Smooth muscle cell (in vitro differentiated cells): ENCODE measurements at regions not wholly inside any gene's neighbourhood (a gene's known extent, or its start where the extent isn't known, plus 50 kb on each side); places are given as distances from the start of the nearest gene placed in this dataset.

Experiments
- DNase-seq: peaks from one replicate; lab custom pipeline; 2025; ENCODE audit not compliant: unreplicated experiment; lab: John Stamatoyannopoulos, UW
- H2AFZ ChIP-seq: fragments of 200-600 bp; sonication (generic); 2 replicates; pipeline ENCODE4 v1.6.0; 2016; ENCODE audit warnings: antibody characterized with exemption, low read depth, mild to moderate bottlenecking
- H3F3A ChIP-seq: fragments of 200-600 bp; sonication (generic); 2 replicates; pipeline ENCODE4 v1.6.0; 2017; ENCODE audit warnings: antibody characterized with exemption, low read depth
- H3K27ac ChIP-seq: fragments of 200-600 bp; sonication (generic); 2 replicates; pipeline ENCODE4 v1.5.1; 2016; ENCODE audit warnings: low read depth, mild to moderate bottlenecking
- H3K27me3 ChIP-seq: fragments of 200-600 bp; sonication (generic); 2 replicates; pipeline ENCODE4 v1.6.1; 2016; ENCODE audit warnings: low read depth, mild to moderate bottlenecking
- H3K36me3 ChIP-seq: fragments of 200-600 bp; sonication (generic); 2 replicates; pipeline ENCODE4 v1.5.1; 2016; ENCODE audit warnings: low read depth
- H3K4me1 ChIP-seq: fragments of 200-600 bp; sonication (generic); 2 replicates; pipeline ENCODE4 v1.5.1; 2016; ENCODE audit warnings: low read depth
- H3K4me2 ChIP-seq: fragments of 200-600 bp; sonication (generic); 2 replicates; pipeline ENCODE4 v1.6.0; 2016; ENCODE audit warnings: mild to moderate bottlenecking
- H3K4me3 ChIP-seq: fragments of 200-600 bp; sonication (generic); 2 replicates; pipeline ENCODE4 v1.5.1; 2016; ENCODE audit warnings: mild to moderate bottlenecking
- H3K79me2 ChIP-seq: fragments of 200-600 bp; sonication (generic); 2 replicates; pipeline ENCODE4 v1.6.0; 2016; ENCODE audit warnings: low read depth, mild to moderate bottlenecking
- H3K9ac ChIP-seq: fragments of 200-600 bp; sonication (generic); 2 replicates; pipeline ENCODE4 v1.6.0; 2016; ENCODE audit warnings: low read depth
- H3K9me3 ChIP-seq: fragments of 200-600 bp; sonication (generic); replicated peaks from 2 replicates; pipeline ENCODE4 v1.5.1; 2016; ENCODE audit warnings: low read depth
- H4K20me1 ChIP-seq: fragments of 200-600 bp; sonication (generic); 2 replicates; pipeline ENCODE4 v1.6.0; 2016; ENCODE audit warnings: low read depth
- WGBS: methylation state at CpG from one replicate; pipeline ENCODE4 v1.1.7; 2016; ENCODE audit warnings: low lambda C conversion rate; 5-methylcytosine and 5-hydroxymethylcytosine counted together
- TF ChIP-seq, protein P1 (sequence below): fragments of 200-600 bp; sonication (generic); IDR thresholded peaks from 2 replicates; pipeline ENCODE4 v1.5.1; 2017; ENCODE audit warnings: borderline replicate concordance, mild to moderate bottlenecking, antibody characterized with exemption; ENCODE audit not compliant: insufficient read depth, poor library complexity, severe bottlenecking

DNA sequence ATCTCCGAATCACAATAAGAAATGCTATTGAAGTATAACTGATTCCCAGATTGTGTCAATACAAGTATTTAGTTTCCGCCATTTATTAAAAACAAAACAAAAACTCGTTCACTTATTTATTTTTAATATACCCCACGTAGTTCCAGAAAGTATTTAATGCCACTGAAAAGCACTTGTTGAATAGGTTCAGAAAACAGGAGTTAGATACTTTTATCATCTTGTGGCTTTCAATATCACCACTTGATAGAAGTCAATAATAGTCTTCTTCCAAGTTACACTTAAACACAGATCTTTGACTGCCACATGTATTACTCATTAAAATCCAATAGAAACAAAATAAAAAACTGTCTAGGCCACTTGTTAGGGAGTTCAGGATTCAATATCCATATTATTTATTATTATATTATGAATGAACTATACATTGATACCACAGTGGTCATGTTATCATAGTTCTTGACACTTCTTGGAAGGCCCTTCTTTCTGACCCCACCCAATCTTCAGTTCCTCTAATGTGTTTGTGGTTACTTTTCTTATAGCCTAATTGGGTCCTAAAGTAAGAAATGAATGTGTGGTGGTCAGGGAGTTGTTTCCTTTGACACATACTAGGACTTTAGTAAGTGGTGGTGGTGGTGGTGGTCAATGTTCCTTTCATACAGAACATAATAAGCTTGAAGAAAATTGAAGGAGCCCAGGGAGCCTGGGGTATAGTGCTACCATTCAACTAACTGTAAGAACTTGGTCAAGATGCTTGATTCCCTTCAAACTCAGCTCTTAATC, 221.3 kb upstream of the ITGA4 start:
- H2AFZ ChIP-seq: no peak overlapping the region
- no peaks in the 10 kb centered on the region for H3K9me3 ChIP-seq
- no peaks in the 10 kb centered on the region for H4K20me1 ChIP-seq
- TF ChIP-seq, protein P1, sequence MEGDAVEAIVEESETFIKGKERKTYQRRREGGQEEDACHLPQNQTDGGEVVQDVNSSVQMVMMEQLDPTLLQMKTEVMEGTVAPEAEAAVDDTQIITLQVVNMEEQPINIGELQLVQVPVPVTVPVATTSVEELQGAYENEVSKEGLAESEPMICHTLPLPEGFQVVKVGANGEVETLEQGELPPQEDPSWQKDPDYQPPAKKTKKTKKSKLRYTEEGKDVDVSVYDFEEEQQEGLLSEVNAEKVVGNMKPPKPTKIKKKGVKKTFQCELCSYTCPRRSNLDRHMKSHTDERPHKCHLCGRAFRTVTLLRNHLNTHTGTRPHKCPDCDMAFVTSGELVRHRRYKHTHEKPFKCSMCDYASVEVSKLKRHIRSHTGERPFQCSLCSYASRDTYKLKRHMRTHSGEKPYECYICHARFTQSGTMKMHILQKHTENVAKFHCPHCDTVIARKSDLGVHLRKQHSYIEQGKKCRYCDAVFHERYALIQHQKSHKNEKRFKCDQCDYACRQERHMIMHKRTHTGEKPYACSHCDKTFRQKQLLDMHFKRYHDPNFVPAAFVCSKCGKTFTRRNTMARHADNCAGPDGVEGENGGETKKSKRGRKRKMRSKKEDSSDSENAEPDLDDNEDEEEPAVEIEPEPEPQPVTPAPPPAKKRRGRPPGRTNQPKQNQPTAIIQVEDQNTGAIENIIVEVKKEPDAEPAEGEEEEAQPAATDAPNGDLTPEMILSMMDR: no peak
- no peak overlapping the region for H3K4me2 ChIP-seq
- 97% methylated on average over 4 of the region's 4 CpGs for WGBS
- no peaks in the 10 kb centered on the region for H3K79me2 ChIP-seq
- no peak overlapping the region for H3K9ac ChIP-seq
- no peaks in the 10 kb centered on the region for H3K27me3 ChIP-seq
- H3K4me3 ChIP-seq: no peak overlapping the region
- H3K27ac ChIP-seq: no peak overlapping the region
- H3K4me1 ChIP-seq: no peaks in the 10 kb centered on the region
- H3K36me3 ChIP-seq: no peaks in the 10 kb centered on the region
- H3F3A ChIP-seq: no peaks in the 10 kb centered on the region
- DNase-seq: no peak

DNA sequence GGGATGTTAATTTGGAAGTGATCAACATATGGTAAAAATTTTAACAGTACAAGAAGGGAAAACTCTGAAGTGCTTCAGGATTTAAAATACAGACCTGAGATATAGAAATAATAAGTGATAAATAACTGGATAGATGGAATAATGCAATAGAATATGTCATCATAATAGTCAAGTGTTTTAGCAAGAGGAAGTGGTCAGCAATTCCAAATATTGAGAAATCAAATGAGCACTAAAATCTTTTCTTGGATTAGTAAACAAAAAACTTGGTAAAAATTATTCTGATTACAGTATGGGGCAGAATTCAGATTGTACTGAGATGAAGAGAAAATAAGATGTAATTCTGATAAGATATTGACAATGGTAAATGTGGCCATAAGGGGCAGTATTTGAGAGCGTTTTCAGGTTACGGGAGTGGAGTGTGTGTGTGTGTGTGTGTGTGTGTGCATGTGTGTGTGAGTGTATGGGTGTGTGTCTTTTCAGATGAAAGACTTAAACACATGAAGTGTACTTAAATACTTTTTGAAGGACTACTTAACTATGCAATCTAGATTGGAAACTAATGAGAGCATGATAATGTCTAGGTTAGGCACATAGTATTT, 217.9 kb upstream of the ITGA4 start:
- no peaks in the 10 kb centered on the region for H3F3A ChIP-seq
- no peak overlapping the region for H3K27ac ChIP-seq
- TF ChIP-seq, protein P1: no peak
- no peaks in the 10 kb centered on the region for H3K9me3 ChIP-seq
- H4K20me1 ChIP-seq: no peaks in the 10 kb centered on the region
- no peaks in the 10 kb centered on the region for H3K79me2 ChIP-seq
- no peak for DNase-seq
- no peaks in the 10 kb centered on the region for H3K4me1 ChIP-seq
- no peak overlapping the region for H3K4me3 ChIP-seq
- H3K27me3 ChIP-seq: no peaks in the 10 kb centered on the region
- no peak overlapping the region for H2AFZ ChIP-seq
- H3K36me3 ChIP-seq: no peaks in the 10 kb centered on the region
- H3K9ac ChIP-seq: no peak overlapping the region
- 66% methylated on average over 2 of the region's 2 CpGs for WGBS
- H3K4me2 ChIP-seq: no peak overlapping the region

DNA sequence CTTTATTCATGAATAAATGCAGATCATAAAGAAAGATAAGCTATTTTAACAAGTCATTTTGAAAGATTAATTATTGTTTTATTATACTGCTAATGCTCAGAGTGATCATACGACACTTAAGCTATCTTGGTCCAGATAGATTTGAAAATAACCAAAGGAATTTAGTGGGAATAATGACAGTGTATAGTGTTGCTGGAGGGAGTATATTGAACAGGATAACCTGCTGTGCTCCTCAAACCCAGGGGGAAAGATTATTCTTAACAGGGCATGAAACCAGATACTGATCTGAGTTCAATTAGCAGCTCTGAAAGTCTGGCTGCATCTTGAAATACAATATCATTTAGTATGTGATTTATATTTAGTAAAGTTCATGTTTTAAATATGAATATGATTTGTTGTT, 216.3 kb upstream of the ITGA4 start:
- no peaks in the 10 kb centered on the region for H3F3A ChIP-seq
- no peaks in the 10 kb centered on the region for H3K27me3 ChIP-seq
- no peaks in the 10 kb centered on the region for H3K79me2 ChIP-seq
- no peaks in the 10 kb centered on the region for H3K9me3 ChIP-seq
- H3K4me1 ChIP-seq: no peaks in the 10 kb centered on the region
- no peak for DNase-seq
- WGBS: 92% methylated on average over 1 of the region's 1 CpG
- H2AFZ ChIP-seq: no peak overlapping the region
- H3K9ac ChIP-seq: no peak overlapping the region
- H4K20me1 ChIP-seq: no peaks in the 10 kb centered on the region
- no peak overlapping the region for H3K4me3 ChIP-seq
- H3K27ac ChIP-seq: no peak overlapping the region
- H3K36me3 ChIP-seq: no peaks in the 10 kb centered on the region
- no peak overlapping the region for H3K4me2 ChIP-seq
- TF ChIP-seq, protein P1: no peak
